Ureter (tissue), 1 donor: ENCODE measurements at regions not wholly inside any gene's neighbourhood (a gene's known extent, or its start where the extent isn't known, plus 50 kb on each side); places are given as distances from the start of the nearest gene placed in this dataset.
"Not testable (repeated sequence)": the region's sequence is repeated elsewhere in the genome, so short reads cannot be mapped to it uniquely, and the experiment has no call there.

ENCODE experiments used
- DNase-seq: peaks from one replicate; pipeline ENCODE4 v3.0.0-alpha.2; 2020; ENCODE audit warnings: low spot score
- donor health status: DM: yes; HTN: yes; CAD: no.

DNA sequence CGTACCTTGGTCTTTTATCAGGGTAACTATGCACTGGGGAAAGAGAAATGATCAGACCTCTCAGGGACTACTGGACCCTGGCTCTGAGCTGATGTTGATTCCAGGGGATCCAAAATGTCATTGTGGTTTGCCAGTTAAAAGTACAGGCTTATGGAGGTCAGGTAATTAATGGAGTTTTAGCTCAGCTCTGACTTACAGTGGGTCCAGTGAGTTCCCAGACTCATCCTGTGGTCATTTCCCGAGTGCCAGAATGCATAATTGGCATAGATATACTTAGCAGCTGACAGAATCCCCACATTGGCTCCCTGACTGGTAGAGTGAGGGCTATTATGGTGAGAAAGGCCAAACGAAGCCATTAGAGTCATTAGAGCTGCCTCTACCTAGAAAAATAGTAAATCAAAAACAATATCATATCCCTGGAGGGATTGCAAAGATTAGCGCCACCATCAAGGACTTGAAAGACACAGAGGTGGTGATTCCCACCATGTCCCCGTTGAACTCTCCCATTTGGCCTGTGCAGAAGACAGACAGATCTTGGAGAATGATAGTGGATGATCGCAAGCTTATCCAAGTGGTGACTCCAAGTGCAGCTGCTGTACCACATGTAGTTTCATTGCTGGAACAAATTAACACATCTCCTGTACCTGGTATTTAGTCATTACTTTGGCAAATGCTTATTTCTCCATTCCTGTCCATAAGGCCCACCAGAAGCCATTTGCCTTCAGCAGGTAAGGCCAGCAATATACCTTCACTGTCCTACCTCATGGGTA is 152.4 kb downstream of the THBS2 start:
- no peak for DNase-seq

DNA sequence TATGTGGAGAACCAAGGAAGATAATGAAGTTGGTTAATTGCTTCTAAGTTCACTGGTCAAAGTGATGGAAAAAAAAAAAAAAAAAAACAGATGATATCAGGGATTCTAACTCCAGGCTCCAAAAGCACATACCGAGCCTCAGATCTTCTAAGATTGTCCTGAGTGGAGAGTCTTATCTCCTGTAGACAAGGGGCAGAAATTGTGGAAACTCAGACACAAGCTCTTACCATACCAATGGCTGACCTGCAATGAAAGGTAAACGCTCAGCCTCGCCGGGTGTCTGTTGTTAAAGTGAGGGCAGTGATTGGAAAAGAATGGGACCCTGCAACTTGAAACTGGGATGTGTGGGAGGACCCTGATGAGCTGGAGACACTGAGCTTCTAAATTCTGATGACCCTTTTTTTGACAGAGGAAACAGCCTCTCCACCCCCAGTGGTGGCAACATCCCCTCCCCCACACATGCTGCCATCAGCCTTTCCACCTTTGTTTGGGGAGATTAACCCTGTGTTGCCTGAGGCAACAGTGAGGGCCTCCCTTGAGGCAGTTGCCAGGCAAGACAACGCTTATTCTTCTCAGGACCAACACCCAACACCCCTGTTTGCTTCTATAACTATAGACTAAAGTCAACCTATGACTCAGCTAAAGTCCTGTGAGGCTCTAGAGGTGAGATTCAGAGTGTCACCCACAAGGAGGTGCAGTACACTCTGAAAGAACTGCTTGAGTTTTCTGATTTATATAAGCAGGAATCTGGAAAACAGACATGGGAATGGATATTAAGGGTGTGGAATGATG is 154.0 kb downstream of the THBS2 start:
- DNase-seq, result no peak

DNA sequence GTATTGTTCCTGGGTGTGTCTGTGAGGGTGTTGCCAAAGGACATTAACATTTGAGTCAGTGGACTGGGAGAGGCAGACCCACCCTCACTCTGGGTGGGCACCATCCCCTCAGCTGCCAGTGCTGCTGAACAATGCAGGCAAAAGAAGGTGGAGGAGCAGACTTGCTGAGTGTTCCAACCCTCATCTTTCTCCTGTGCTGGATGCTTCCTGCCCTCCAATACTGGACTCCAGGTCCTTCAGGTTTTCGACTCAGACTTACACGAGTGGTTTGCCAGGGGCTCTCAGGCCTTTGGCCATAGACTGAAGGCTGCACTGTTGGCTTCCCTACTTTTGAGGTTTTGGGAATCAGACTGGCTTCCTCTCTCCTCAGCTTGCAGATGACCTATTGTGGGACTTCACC is 155.0 kb downstream of the THBS2 start:
- DNase-seq, result not testable (repeated sequence)

GRCh38 chr6:169098116-169098515 is 155.5 kb downstream of the THBS2 start:
- DNase-seq, result no peak

- no peak for DNase-seq
Observed at GRCh38 chr6:169097381-169097959, 156.2 kb downstream of the THBS2 start.

DNA sequence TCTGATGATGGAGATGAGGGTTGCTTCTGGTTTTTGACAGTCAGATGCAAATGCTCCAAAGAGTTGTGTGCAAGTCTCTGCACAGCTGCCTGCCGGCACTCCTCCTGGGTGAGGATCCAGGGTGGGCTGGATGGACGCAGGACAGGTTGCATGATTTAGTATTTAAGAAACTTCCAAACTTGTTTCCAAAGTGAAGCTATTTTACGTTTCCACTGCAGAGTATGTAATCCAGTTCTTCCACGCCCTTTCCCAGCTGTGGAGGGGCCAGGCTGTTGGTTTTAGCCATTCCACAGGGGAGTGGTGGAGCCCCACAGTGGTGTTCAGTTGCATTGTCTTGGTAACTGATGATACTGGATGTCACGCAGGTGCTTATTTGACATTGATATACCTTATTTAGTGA is 157.3 kb downstream of the THBS2 start:
- DNase-seq, result no peak

GRCh38 chr6:169095153-169095552 is 158.5 kb downstream of the THBS2 start:
- no peak for DNase-seq

- DNase-seq, result no peak
Observed at GRCh38 chr6:169094552-169094950, 159.1 kb downstream of the THBS2 start.

DNA sequence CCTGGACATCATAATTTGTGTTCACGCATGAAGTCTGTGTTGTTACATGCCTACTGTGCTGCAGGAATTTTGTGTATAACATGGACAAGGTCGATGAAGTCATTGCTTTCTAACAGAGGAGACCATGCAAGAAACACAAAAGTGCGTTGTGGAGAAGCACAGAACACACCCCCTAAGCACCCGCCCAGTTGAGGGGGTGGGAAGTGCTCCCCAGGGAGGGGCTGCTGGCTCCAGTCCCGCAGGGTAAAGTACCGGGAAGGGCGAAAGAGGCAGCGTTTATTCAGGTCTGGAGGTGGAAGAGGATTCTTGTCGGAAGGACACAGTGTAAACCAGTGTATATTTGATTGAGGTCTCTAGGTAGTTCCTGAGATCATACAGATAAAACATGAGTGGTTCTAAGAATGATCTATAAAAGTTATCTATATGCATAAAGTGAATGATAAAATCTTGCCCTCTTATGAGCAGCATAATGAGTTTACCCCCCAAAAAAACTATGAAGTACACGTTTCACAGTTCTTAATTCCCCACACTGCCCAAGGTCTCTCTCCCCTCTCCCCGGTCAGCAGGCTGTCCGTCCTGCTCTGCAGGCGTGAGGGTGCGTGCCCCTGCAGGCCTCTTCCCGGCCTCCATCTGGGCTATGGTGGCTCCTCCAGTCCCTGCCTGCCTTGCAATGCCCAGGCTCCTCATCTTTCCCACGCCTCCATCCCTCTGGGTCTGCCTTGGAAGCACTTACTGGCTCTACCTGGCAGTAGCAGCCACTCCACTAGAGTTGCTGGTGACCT is 159.7 kb downstream of the THBS2 start:
- DNase-seq, result no peak

- no peak for DNase-seq
Observed at GRCh38 chr6:169093066-169093723, 160.5 kb downstream of the THBS2 start.

GRCh38 chr6:169092375-169092774 is 161.3 kb downstream of the THBS2 start:
- no peak for DNase-seq

GRCh38 chr6:169090514-169091127 is 163.0 kb downstream of the THBS2 start:
- DNase-seq, result not testable (repeated sequence)

DNA sequence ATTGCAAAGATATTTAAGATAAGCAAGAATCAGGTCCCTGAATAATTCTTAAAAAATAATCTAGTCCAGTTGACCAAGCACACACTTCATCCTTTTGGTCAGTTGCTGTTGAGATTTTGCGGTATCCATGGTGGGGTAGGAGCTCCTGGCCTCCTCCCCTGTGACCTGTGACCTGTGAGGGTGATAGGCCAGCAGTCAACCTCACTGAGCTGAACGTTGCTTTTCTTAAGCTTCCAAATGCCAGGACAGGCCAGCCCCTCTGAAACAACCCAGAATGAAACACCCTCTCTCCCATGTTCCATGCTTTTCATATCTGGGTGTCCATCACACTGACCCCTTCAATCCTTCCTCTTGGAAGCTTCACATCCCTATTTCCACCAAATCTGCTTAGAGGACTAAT is 164.9 kb downstream of the THBS2 start:
- no peak for DNase-seq

DNA sequence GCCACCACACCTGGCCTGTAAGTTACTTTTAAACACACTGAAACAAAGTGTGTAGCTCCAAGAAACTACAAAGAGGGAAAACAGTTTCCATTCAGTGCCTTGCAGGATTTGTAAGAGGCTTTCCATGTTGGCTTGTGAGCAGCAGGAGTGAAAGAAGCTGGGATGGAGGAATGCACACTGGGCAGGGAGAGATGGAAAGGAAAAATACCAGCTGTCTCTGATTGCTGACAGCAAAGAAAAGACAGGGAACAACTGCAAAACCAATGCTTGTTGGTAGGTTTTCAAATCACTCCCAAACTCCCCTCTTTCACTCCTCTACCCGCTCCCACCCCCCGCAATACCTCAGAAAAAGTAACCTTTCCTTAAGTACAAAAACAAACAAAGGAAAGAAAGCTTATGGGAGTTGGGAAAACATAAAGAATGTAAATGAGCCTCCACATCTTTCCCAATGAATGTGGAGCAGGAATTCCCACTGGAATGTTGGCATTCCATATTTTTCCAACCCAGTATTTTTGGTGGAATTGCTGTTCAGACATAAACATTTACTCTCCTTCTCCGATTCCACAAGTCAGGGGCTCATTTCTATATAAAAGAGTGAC is 166.1 kb downstream of the THBS2 start:
- no peak for DNase-seq

DNA sequence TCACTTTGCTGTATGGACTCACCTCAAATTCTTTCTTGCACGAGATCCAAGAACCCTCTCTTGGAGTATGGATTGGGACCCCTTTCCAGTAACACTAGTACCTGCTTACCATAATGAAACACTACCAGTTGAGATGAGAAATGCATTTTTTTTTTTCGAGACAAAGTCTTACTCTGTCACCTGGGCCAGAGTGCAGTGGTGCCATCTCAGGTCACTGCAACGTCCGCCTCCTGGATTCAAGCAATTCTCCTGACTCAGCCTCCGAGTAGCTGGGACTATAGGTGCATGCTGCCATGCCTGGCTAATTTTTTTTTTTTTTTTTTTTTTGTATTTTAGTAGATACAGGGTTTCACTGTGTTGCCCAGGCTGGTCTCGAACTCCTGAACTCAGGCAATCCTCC is 167.0 kb downstream of the THBS2 start:
- not testable (repeated sequence) for DNase-seq

DNA sequence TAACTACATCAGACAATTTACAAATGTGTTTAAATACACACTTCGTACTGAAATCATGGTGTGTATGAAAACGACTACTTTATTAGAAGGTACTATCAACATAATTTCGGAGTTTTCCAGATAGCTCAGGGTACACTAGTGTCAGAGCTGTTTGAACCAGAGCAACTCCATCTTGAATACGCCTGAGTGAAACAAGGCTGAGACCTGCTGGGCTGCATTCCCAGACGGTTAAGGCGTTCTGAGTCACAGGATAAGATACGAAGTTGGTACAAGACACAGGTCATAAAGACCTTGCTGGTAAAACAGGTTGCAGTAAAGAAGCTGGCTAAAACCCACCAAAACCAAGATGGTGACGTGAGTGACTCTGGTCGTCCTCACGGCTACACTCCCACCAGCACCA is 167.6 kb downstream of the THBS2 start:
- DNase-seq, result no peak

GRCh38 chr6:169085466-169085865 is 168.2 kb downstream of the THBS2 start:
- no peak for DNase-seq

DNA sequence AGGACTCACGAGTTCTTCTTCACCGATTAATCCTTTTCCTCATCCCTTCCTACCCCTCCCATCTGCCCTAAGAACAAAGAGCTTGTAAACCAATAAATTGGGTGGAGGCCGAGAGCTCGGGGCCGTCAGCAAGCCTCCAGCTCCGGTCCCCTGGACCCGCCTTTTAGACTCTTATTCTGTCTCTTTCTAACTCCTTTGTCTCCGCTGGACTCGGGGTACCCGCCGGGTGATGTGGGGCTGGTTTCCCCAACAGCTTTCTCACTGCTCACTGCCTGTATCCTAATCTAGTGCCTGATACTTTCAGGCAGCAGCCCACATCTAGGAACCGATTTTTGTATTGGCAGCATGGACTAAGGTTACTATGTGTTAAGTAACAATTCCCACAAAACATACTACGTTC is 169.1 kb downstream of the THBS2 start:
- not testable (repeated sequence) for DNase-seq

- DNase-seq, result no peak
Observed at GRCh38 chr6:169084067-169084466, 169.6 kb downstream of the THBS2 start.

GRCh38 chr6:169083508-169083874 is 170.2 kb downstream of the THBS2 start:
- DNase-seq, result no peak
